Central memory CD8-positive, alpha-beta T cell (primary cell): ENCODE measurements at regions not wholly inside any gene's neighbourhood (a gene's known extent, or its start where the extent isn't known, plus 50 kb on each side); places are given as distances from the start of the nearest gene placed in this dataset.
"Not testable (repeated sequence)": the region's sequence is repeated elsewhere in the genome, so short reads cannot be mapped to it uniquely, and the experiment has no call there.

ENCODE experiments used
- ATAC-seq: fragments of 150-1000 bp; cut with Tn5 transposase; replicated peaks from 2 replicates; pipeline ENCODE4 v1.10.0; 2022; ENCODE audit warnings: mild to moderate bottlenecking, moderate FRiP score, moderate number of reproducible peaks; ENCODE audit not compliant: poor library complexity, severe bottlenecking; ENCODE audit errors: extremely low read depth
- DNase-seq, 2 donors: peaks; one replicate each; pipeline ENCODE4 v3.0.0; 2021; ENCODE audit warnings: low spot score in 2 of 2
- H3K27ac Mint-ChIP-seq: one replicate; pipeline ENCODE4 v1.8.0; 2022; ENCODE audit warnings: low read depth, mild to moderate bottlenecking, moderate library complexity, mixed read lengths
- H3K27me3 Mint-ChIP-seq: one replicate; pipeline ENCODE4 v1.8.0; 2022; ENCODE audit warnings: mixed read lengths
- H3K36me3 Mint-ChIP-seq: one replicate; pipeline ENCODE4 v1.8.0; 2022; ENCODE audit warnings: mild to moderate bottlenecking, moderate library complexity, mixed read lengths; ENCODE audit not compliant: insufficient read depth
- H3K4me1 Mint-ChIP-seq: one replicate; pipeline ENCODE4 v1.8.0; 2022; ENCODE audit warnings: mixed read lengths
- H3K4me3 Mint-ChIP-seq: one replicate; pipeline ENCODE4 v1.8.0; 2022; ENCODE audit warnings: mild to moderate bottlenecking, moderate library complexity, mixed read lengths
- H3K9me3 Mint-ChIP-seq: one replicate; pipeline ENCODE4 v1.8.0; 2022; ENCODE audit warnings: mixed read lengths

- H3K36me3 Mint-ChIP-seq: no peaks in the 10 kb centered on the region
- no peaks in the 10 kb centered on the region for H3K4me1 Mint-ChIP-seq
- H3K9me3 Mint-ChIP-seq: peaks cover 4% of the 10 kb centered on the region
- peaks cover 59% of the 10 kb centered on the region for H3K27me3 Mint-ChIP-seq
- DNase-seq: no peak
- no peak for ATAC-seq
- no peak overlapping the region for H3K27ac Mint-ChIP-seq
- no peak overlapping the region for H3K4me3 Mint-ChIP-seq
These were observed 120.5 kb upstream of the IRX4 start for GRCh38 chr5:2003206-2003605.

- DNase-seq: no peak
- no peak overlapping the region for H3K27ac Mint-ChIP-seq
- no peaks in the 10 kb centered on the region for H3K36me3 Mint-ChIP-seq
- peaks cover 9% of the 10 kb centered on the region for H3K9me3 Mint-ChIP-seq
- peaks cover 58% of the 10 kb centered on the region for H3K27me3 Mint-ChIP-seq
- no peaks in the 10 kb centered on the region for H3K4me1 Mint-ChIP-seq
- H3K4me3 Mint-ChIP-seq: no peak overlapping the region
- ATAC-seq: no peak
These were observed 118.6 kb upstream of the IRX4 start for GRCh38 chr5:2001300-2001699.

- DNase-seq (no peak), ATAC-seq (no peak)
- Mint-ChIP-seq H3K9me3 (peaks cover 9% of the 10 kb centered on the region), H3K36me3 (no peaks in the 10 kb centered on the region), H3K4me3 (no peak overlapping the region), H3K27me3 (peaks cover 58% of the 10 kb centered on the region), H3K4me1 (no peaks in the 10 kb centered on the region), H3K27ac (no peak overlapping the region)
These were observed 117.9 kb upstream of the IRX4 start for GRCh38 chr5:2000591-2000990.

- Mint-ChIP-seq H3K9me3 (peaks cover 9% of the 10 kb centered on the region), H3K27ac (no peak overlapping the region)
These were observed 117.1 kb upstream of the IRX4 start for GRCh38 chr5:1999794-2000193.

GRCh38 chr5:1998716-1999317, 116.1 kb upstream of the IRX4 start:
- DNase-seq (no peak), ATAC-seq (no peak)
- Mint-ChIP-seq H3K4me3 (no peak overlapping the region), H3K36me3 (no peaks in the 10 kb centered on the region), H3K9me3 (peaks cover 14% of the 10 kb centered on the region), H3K4me1 (no peaks in the 10 kb centered on the region), H3K27me3 (peaks cover 54% of the 10 kb centered on the region), H3K27ac (no peak overlapping the region)

More at GRCh38 chr5:1999794-2000193, 117.1 kb upstream of the IRX4 start:
- H3K27me3 Mint-ChIP-seq: peaks cover 54% of the 10 kb centered on the region
- no peaks in the 10 kb centered on the region for H3K4me1 Mint-ChIP-seq
- ATAC-seq (no peak), DNase-seq (no peak)
- H3K36me3 Mint-ChIP-seq: no peaks in the 10 kb centered on the region
- H3K4me3 Mint-ChIP-seq: no peak overlapping the region

GRCh38 chr5:1998348-1998669, 115.6 kb upstream of the IRX4 start:
- Mint-ChIP-seq H3K4me3 (no peak overlapping the region), H3K27me3 (peaks cover 54% of the 10 kb centered on the region), H3K4me1 (no peaks in the 10 kb centered on the region), H3K27ac (no peak overlapping the region), H3K36me3 (no peaks in the 10 kb centered on the region), H3K9me3 (peaks cover 17% of the 10 kb centered on the region)
- no peak for ATAC-seq
- DNase-seq: no peak

- H3K4me1 Mint-ChIP-seq: no peaks in the 10 kb centered on the region
- no peaks in the 10 kb centered on the region for H3K36me3 Mint-ChIP-seq
- no peak for ATAC-seq
- peaks cover 18% of the 10 kb centered on the region for H3K9me3 Mint-ChIP-seq
- no peak overlapping the region for H3K4me3 Mint-ChIP-seq
- H3K27ac Mint-ChIP-seq: no peak overlapping the region
- H3K27me3 Mint-ChIP-seq: peaks cover 53% of the 10 kb centered on the region
- no peak for DNase-seq
These were observed 115.1 kb upstream of the IRX4 start for GRCh38 chr5:1997640-1998347.

GRCh38 chr5:1995491-1995890, 112.8 kb upstream of the IRX4 start:
- ATAC-seq: no peak
- Mint-ChIP-seq H3K9me3 (peaks cover 23% of the 10 kb centered on the region), H3K36me3 (no peaks in the 10 kb centered on the region), H3K4me1 (no peaks in the 10 kb centered on the region), H3K27me3 (peaks cover 49% of the 10 kb centered on the region), H3K27ac (no peak overlapping the region), H3K4me3 (no peak overlapping the region)
- no peak for DNase-seq

- H3K9me3 Mint-ChIP-seq: peaks cover 16% of the 10 kb centered on the region
- no peaks in the 10 kb centered on the region for H3K4me1 Mint-ChIP-seq
- H3K36me3 Mint-ChIP-seq: no peaks in the 10 kb centered on the region
- peaks cover 84% of the 10 kb centered on the region for H3K27me3 Mint-ChIP-seq
- H3K27ac Mint-ChIP-seq: no peak overlapping the region
- no peak overlapping the region for H3K4me3 Mint-ChIP-seq
- no peak for DNase-seq
- ATAC-seq: no peak
These were observed 104.7 kb upstream of the IRX4 start for GRCh38 chr5:1987471-1987870.

GRCh38 chr5:1985781-1986180, 103.1 kb upstream of the IRX4 start:
- Mint-ChIP-seq H3K4me1 (no peaks in the 10 kb centered on the region), H3K27me3 (peaks cover 69% of the 10 kb centered on the region), H3K9me3 (peaks cover 15% of the 10 kb centered on the region), H3K4me3 (no peak overlapping the region), H3K36me3 (no peaks in the 10 kb centered on the region), H3K27ac (no peak overlapping the region)
- ATAC-seq (no peak), DNase-seq (no peak)

- Mint-ChIP-seq H3K27me3 (peaks cover 70% of the 10 kb centered on the region), H3K4me3 (no peak overlapping the region)
These were observed 101.4 kb upstream of the IRX4 start for GRCh38 chr5:1983919-1984695.

GRCh38 chr5:1983401-1983800, 100.7 kb upstream of the IRX4 start:
- H3K36me3 Mint-ChIP-seq: no peaks in the 10 kb centered on the region
- no peak for ATAC-seq
- DNase-seq: no peak
- no peaks in the 10 kb centered on the region for H3K4me1 Mint-ChIP-seq
- no peak overlapping the region for H3K4me3 Mint-ChIP-seq
- H3K27me3 Mint-ChIP-seq: peaks cover 63% of the 10 kb centered on the region
- peaks cover 4% of the 10 kb centered on the region for H3K9me3 Mint-ChIP-seq
- H3K27ac Mint-ChIP-seq: no peak overlapping the region

More at GRCh38 chr5:1983919-1984695, 101.4 kb upstream of the IRX4 start:
- Mint-ChIP-seq H3K4me1 (no peaks in the 10 kb centered on the region), H3K36me3 (no peaks in the 10 kb centered on the region), H3K9me3 (peaks cover 9% of the 10 kb centered on the region), H3K27ac (no peak overlapping the region)
- ATAC-seq: no peak
- DNase-seq: no peak

GRCh38 chr5:1982561-1982960, 99.8 kb upstream of the IRX4 start:
- not testable (repeated sequence) for H3K4me3 Mint-ChIP-seq, H3K36me3 Mint-ChIP-seq, H3K9me3 Mint-ChIP-seq, DNase-seq, H3K27ac Mint-ChIP-seq, H3K4me1 Mint-ChIP-seq, ATAC-seq
- H3K27me3 Mint-ChIP-seq: peaks cover 54% of the 10 kb centered on the region
